CD4-positive, alpha-beta T cell treated with Interleukin-10 for 1 hour (primary cell): ENCODE measurements at regions not wholly inside any gene's neighbourhood (a gene's known extent, or its start where the extent isn't known, plus 50 kb on each side); places are given as distances from the start of the nearest gene placed in this dataset.

ENCODE experiments used
- DNase-seq: peaks from one replicate; pipeline ENCODE4 v3.0.0-alpha.2; 2020

DNA sequence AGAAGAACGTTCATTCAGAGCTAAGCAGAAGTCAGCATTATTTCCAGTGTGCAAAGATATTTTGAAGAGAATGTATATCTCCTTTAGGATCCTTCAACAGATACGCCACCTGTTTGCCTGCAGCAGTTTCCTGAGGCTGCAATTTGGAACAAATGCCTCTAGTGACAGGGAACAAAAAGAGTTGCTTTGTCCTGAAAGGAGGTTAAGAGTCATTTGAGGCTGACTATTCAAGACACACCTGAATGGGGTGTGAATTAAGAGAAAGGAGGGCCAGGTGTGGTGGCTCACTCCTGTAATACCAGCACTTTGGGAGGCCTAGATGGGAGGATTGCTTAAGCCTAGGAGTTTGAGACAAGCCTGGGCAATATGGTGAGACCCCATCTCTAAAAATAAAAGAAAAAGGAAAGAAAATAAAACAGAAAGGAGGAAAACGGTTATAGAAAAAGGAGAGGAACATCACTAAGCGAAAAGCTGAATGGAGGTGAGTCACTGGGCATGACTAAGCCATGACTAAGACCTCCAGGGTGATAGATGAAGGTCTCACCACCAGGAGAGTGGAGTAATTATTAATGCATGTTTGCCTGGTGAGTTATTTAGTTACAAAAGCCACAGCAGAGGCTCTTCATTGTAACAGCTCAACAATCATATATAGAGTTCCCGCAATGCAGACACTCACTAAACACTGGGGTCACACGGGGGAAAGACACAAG is 255.2 kb upstream of the TNC start:
- DNase-seq = no peak

DNA sequence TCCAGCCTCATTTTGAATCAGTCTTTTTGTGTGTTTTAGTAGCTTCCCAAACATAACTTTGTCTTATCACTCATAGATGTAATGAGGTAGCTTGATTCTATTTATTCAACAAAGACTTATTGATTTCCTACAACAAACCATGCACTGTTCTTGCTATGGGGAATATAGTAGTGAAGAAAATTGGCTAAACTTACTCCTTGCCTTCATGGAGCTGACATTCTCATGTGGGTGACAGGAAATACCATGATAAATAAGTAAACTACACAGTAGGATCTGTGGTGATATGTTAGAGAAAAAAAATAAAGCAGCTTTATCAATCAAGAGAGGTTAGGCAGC is 255.7 kb upstream of the TNC start:
- no peak for DNase-seq

DNA sequence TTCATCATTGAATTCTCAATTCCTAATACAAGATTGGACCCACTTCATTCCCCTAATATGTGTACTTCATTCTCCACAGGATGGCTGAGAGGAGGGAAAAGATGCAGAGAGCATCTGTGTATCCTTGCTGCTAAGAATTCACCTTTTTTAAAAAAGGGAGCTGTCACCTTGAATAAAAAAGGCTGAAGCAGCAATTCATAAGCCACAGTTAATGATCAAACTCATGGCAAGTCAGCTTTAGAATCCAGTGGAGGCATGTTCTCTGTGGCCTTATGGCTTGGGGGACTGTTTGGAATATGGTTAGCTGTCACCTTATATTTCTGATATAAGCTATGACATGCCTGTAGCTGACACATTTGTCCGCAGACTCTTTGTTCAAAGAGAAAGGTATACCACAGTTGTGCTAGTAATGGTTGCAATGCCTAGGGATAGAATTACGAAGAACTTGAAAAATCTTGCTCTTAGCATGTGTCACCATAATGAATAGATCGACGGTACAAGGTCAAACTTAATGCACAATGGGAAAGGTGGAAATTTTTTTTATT is 256.8 kb upstream of the TNC start:
- DNase-seq = no peak

DNA sequence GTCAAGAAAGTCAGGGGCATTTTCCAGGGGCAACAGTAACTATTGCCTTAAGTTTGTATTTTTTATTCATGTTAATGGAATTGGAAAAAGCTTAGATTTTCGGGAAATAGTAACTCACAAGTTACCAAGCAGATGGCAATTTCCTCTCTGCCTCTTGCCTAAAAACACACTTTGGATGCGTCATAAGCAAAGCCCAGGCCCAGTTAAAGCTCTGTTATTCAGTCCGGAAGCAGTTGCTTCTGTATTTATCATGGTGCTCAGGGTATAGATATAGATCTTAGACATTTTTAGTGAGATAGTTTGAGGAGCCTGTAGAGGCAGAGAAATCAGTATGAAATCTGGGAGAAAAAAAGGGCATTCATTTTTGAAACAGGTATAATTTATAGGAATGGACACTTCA is 260.3 kb upstream of the TNC start:
- no peak for DNase-seq

DNA sequence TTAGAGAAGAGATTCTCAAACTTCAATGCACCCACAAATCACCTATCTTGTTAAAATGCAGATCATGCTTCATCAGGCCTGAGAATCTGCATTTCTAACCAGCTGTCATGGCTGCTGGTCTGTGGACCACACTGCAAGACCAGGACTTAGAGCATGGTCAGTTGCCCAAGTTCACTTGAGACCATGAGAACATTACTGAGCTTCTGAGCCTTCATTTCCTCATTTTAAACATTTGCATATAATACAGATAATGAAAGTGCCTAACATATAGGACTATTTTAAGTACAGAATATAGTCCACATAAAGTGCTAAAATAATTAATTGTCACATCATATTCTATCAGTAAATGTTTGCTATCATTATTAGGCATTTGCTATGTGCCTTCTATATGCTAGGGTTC is 260.8 kb upstream of the TNC start:
- DNase-seq = no peak

DNA sequence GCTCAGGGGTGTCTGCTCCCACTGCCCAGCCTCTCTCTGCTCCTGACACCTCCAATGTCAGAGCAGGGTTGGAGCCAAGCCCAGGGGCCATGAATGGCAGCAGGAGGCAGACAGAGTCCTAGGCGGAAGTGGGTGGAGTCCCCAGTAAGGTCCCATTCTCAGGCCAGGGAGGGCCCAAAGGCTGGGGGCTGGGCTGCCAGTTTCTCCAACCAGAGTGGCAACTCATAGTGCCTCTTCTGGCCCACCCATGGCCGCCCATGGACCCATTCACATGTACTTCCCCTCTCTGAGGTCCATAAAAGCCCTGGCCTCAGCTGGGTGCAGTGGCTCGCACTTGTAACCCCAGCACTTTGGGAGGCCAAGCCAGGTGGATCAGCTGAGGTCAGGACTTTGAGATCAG is 261.8 kb upstream of the TNC start:
- no peak for DNase-seq

DNA sequence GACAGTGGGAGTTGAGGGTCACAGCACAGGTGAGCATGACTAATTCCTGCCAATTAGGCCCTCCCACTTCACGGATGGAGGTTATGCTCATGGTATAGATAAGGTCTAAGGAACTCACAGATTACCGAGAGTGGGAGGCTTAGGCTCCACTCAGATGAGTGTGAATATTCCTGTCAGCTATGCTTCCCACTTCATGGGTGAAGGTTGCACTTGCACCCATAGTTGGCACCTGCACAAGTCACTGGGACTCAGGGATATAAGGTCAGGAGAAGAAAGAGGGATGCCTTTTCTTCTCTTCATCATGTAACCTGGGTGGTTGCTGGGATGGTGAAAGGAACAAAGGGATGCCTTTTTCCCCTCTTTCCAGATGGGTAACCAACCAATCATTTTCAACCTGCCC is 264.9 kb upstream of the TNC start:
- DNase-seq = no peak

DNA sequence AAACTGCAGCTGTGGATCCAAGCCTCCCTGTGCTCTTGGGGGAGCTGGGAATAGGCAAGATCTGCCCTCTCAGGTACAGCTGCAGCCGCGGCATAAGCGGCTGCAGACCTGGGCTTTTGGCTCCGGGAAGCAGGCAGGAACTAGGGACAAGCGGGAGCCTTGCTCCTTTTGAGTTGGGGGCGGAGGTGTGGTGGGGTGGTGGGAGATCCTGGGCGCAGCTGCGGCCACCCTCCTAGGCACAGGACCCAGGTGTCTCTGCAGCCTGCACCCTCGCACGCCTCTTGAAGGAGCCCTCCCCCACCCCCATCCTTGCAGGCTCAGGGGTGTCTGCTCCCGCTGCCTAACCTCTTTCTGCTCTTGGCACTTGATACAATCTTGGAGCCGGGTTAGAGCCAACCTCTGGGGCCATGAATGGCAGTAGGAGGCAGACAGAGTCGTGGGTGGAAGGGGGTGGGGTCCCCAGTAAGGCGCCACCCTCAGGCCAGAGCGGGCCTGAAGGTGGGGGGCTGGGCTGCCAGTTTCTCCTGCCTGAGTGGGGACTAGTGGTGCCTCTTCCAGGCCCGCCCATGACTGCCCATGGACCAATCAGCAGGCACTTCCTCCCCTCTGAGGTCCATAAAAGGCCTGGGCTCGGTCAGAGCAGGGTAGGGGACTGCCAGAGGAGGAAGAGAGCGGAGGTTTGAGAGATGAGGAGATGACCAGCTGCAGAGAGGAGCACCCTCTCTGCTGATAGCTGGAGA is 267.6 kb upstream of the TNC start:
- DNase-seq = no peak

DNA sequence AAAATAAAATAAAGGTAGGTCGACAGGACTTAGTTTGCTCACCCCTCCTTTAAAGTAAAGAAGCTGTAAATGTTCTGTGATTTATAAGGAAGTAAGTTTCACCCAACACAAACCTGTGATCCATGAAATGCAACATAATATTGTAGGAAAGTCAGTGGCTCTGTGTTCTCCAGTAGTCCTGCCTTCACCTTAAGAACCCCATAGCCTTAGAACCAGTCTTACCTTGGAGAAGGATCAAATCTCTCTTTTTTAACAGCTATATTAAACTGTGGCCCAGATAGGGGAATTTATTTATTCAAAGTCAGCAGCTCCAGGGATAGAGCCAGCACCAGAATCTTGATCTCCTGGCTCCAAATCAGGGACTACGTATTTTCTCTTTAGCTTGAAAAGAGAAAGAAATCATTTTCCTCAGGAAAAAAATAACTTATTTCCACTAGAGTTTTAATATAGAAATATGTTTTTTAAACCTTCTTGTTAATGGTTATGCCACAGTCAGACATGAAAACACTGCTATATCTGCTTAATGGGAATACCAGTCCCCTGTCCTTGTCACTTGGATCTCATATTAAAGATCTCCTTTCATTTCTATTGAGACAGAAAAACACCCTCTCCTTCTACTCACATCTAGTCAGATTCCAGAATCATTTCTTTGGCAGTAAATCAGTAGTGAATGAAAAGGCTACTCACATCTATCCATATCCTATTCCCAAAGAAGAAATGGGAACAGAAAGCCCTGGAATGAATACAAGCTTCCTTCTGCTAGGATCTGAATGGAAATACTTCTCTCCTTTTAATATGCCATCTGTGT is 269.2 kb upstream of the TNC start:
- DNase-seq = no peak

DNA sequence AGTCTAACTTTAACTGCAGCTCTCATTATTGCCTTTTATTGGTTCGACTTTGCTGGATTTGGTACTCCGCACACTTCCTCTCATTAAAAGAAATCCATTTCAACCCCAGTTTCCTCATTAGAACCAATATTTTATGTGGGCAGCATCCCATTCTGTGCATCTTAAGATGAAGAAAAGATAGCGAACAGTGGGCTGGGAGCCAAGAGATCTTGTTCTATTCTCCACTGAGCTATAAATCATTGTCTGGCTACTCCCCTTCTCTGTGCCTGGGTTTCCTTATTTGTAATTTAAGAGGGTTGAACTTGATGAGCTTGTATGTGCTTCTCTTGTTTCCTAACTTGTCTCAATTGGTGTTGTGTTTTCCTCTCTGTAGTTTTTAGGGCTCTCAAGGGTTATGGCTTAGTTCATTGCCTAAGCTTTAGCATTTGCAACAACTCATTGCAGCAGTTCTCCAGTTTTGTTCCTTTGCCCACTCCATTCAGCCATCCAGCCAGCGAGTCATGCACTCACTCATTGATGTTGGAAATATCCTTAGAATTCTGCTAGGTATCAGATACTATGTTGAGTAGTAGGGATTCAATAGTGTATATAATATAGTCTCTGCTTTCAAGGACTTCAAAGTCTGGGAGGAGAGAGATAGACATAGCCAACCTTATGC is 273.3 kb upstream of the TNC start:
- no peak for DNase-seq

DNA sequence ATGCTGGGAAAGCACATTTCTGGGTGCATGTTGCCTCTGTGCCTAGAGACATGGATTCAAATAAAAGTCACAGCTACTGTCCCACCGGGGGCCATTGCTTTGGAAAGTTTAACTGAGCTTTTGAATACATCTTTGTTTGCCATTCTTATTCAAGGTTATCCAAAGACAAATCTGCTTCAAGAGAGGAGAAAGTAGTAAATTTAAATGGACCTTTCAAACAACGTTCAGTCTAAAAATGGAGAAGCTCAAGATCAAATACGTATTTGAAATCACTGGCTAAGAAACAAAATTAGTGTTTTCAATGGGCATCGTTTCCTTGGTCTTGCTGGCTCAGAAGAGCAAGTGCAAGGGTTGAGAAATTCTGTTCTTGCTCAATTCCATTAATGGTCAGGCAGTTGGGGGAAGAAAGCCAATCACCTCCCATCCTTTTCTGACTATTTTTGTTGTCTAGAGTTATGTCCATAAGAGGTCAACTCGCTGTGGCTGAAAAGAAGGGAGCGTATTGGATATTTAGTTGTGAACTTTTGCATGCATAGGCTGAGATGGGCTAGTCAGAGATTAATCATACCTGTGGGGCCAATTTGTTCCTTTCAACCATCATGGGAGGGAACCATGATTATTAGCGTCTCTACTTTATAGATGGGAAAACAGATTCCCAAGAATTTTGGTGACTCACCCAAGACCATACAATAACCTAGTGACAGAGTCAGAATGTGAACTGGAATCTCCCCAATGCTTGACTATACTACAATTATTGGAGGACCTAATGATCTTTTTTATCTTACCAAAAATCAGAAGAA is 276.2 kb upstream of the TNC start:
- no peak for DNase-seq

DNA sequence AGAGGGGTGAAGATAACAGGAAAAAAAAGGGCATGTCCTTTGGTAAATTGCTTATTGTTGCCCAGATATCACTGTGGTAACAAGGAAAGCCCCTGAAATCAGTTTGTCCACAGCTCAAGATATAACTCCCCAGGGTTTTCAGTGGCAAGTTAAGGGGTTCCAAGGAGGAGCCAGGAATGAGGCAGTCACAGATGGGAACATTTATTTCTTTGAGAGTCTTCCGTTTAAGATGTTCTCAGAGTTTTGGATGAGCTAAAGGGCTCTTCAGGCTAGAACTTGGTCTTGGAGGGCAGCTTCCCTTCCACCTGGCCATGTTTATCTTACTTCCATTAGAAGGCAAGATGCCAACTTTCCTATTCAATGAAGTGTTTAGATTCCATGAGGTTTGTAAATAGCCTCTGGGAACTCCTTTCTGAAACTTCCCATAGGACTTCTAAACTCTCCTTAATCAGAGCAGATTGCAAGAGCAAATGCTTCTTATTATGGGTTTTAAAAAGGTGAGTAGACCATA is 277.6 kb upstream of the TNC start:
- no peak for DNase-seq

DNA sequence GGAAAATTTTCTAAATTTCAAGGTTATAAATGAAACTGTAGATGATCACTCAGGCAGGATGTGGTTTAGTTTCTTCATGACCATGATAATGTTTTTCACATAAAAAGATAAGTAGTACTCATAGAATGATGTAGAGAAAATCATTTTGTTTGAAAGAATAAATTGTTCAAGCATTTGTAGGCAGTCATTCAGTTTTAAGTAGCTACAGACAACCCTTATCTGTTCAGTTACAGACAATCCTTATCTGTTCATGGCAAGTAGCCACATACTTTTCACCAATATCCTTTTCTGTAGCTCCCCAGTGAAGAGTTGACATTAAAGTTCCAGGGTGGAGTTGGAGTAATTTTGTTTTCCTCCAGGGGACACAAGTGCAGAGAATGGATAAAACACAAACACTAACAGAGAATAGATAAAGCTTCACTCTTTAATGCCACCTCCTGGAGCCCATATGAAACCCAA is 278.1 kb upstream of the TNC start:
- no peak for DNase-seq

DNA sequence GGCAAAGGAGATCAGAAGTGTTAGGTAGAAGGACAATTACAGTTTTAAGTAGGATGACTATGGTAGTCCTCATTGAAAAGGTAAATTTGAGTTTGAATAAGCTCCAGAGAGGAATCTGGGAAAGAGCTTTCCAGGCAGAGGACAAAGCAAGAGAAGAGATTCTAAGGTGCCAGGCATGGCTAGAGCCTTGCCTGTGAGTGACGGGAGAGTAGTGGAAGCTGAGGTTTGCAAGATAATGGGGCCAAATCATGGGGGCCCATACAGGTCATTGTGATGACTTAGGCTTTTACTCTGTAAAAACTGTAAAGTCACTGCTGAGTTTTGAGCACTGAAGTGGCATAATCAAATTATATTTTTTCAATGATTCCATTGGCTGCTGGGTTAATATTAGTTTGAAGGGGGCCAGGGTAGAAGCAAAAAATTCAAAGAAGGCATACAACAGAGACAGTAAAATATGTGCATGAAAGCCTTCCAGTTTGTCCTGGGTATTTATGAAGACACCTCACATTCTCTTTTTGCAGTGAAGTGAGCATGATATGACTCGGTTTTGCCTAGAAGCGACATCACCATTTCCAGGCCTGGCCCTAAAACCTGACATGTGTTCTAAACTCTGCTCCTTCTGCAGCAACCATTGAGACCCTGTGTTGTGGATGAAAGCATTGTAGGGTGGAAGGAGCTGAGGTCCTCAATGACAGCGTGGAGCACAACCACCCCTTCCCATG is 279.8 kb upstream of the TNC start:
- no peak for DNase-seq

DNA sequence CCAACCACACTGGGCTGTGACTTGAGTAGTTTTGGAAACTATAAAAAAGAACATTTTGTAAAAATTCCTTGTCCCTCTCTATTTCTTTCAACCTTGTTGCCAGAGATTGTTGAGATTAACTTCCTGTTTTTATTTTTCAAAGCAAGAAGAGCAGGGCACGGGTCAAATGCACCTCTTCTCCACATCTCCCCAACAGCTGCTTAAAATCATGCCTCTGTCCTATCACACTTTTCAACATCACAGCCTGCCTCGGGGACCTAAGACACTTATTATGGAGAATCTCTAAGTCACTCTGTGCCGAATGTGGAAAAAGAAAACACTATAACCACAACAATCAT is 280.3 kb upstream of the TNC start:
- no peak for DNase-seq

DNA sequence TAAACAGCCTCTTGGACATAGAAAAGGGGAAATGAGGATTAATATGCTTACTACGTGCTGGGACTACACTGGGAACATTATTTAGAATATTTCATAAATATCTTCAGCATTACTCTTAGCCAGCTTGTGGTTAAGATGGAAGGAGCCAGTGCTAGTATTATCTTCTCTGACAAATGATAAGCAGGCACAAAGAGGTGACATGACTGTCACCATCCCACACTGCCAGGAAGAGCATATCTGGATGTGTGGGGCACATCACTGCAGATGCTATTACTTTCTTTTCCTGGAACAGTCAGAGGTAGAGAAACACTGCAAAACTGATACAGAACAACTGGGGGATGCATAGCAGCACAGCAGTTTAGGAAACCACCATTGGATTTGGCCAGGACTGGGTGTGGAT is 281.0 kb upstream of the TNC start:
- no peak for DNase-seq

DNA sequence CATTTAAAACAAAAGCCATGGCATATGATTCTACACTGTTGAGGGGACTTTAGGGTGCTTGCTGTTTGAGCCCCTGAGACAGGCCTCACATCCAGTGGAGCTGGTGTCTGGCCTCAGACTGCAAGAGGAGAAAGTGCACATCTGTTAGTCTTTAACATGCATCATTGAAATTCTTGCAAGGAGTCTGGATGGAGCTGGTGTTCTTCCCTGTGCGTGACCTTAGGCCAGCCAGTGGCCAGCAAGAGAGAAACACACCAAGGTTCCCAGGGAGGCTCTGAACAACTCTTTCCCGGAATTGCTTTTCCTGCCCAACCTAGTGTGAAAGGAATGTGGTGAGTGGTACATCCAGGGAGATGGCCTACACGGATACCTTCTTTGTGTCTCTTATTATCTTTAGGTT is 282.8 kb upstream of the TNC start:
- no peak for DNase-seq

DNA sequence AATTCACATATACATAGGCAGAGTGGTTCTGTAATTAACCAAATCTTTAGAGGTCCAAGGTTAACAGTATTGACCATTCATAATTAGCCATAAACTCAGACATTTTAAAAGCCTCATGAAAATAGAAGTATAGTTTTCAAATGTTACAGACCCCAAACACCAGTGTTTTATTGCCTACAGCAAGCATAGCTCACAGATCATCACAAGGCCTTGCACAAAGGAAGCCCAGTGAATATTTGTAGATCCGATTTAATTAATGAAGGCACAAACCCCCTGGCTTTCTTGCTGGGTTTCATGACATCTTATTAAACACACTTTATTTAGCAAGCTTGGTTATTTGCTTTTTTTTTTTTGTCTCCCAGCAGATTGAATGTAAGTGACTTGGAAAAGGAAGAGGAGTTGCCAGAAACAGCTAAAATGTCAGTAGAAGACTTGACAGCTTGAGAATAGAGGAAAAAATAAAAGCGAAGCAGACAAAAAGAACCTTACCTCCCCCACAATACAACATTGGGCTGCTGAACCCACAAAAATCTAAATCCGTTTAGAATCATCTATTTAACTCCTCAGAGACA is 283.9 kb upstream of the TNC start:
- DNase-seq = no peak

DNA sequence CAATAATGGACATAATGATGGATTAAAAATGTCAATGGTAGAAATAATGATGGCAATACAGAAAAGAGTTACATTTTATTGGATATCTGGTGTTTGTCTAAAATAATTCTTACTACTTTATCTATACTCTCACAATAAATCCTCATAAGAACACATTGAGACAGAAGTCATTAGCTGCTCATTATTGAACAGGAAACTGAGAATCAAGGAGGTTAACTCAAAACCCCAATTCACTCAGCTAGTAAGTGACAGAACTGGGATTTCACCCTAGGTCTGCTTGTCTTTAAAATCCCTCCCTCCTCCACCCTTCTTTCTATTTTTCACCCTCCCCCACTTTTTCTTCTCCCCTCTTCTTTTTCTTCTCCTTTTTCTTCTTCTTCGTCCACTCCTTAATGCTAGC is 285.8 kb upstream of the TNC start:
- no peak for DNase-seq

DNA sequence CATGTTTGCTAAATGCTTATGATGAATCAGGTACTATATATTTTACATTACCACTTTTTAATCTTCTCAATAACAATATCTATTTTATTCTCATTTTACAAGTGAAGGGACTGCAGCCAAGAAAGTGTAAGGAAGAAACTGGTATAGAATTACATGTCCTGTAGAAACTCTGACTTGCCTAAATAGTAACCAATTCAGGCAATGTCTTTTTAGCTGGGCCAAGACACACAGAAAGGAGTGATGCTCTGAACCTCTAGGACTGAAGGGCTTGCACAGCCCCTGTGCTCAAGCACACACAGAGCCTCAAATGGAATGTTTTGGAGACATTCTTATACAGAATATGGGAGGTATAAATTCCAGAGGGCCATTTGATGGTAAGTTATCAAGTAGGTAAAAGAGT is 286.4 kb upstream of the TNC start:
- DNase-seq = no peak

DNA sequence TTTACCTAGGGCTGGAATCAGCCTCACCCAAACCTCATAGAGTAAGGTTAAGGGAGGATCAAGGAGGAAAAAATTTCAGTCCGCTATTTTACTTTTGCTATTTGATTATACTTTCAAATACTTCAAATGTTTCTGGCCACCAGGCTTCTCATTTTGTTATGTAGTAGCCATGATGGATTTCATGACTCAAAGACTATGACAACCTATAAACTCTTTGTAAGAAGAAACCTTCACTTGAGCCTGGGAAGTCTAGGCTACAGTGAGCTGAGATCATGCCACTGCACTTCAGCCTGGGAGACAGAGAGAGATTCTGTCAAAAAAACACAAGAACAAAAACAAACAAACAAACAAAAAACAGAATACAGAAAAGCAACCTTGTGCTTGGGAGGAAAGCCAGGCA is 293.6 kb upstream of the TNC start:
- DNase-seq = no peak
